Mammary epithelial cell (primary cell): ENCODE measurements at regions not wholly inside any gene's neighbourhood (a gene's known extent, or its start where the extent isn't known, plus 50 kb on each side); places are given as distances from the start of the nearest gene placed in this dataset.

Source experiments
- CTCF ChIP-seq, 2 donors: IDR thresholded peaks in 1 of 2; conservative IDR thresholded peaks in 1 of 2; 2 replicates each; pipeline ENCODE4 v1.5.1; 2011 to 2012; ENCODE audit warnings: inconsistent platforms in 2 of 2, low read length in 2 of 2, mild to moderate bottlenecking in 2 of 2, control low read depth in 1 of 2, low read depth in 1 of 2; ENCODE audit not compliant: insufficient read depth in 1 of 2; ENCODE audit errors: extremely low read depth in 1 of 2
- EZH2 ChIP-seq: IDR thresholded peaks from 2 replicates; pipeline ENCODE4 v1.6.1; 2012; ENCODE audit warnings: low read length, inconsistent platforms, borderline replicate concordance

- TF ChIP-seq CTCF (conservative IDR thresholded peaks at IDR 0.05 in 1 of 2, IDR thresholded peaks at IDR 0.05 in 1 of 2; ENCODE audit: extremely low read depth in 1 of 2, insufficient read depth in 1 of 2, low read depth in 1 of 2, low read length in 2 of 2) = no peak
- no peak for TF ChIP-seq EZH2
Measured at GRCh38 chr13:80939581-80939980, 598.7 kb upstream of the SPRY2 start.
